VCaP (cell line): ENCODE measurements at regions not wholly inside any gene's neighbourhood (a gene's known extent, or its start where the extent isn't known, plus 50 kb on each side); places are given as distances from the start of the nearest gene placed in this dataset.
"Not testable (repeated sequence)": the region's sequence is repeated elsewhere in the genome, so short reads cannot be mapped to it uniquely, and the experiment has no call there.

Experiments used
- H3K27ac ChIP-seq: fragments of 450-650 bp; 2 replicates; pipeline ENCODE4 v1.5.1; 2017
- TF ChIP-seq, protein P1 (sequence below): fragments of 450-650 bp; conservative IDR thresholded peaks from 2 replicates; pipeline ENCODE4 v1.5.1; 2017; ENCODE audit warnings: mild to moderate bottlenecking, moderate library complexity

DNA sequence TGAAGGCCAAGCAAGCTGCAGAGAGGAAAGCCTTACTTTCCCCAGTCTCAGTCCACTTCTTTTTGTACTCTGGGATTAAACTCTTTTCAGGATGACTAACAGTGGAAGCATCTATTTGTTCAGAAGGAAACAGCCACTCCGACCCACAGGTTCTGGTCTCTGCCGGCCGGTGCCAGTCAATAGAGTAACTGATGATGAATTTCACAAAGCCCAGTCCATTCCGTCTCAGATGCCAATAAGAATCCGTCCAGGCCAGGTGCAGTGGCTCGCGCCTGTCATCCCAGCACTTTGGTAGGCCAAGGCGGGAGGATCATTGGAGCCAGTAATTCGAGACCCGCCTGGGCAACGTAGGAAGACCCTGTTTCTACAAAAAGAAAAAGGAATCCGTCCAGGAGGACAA, 58.5 kb upstream of the HELT start:
- TF ChIP-seq, protein P1, sequence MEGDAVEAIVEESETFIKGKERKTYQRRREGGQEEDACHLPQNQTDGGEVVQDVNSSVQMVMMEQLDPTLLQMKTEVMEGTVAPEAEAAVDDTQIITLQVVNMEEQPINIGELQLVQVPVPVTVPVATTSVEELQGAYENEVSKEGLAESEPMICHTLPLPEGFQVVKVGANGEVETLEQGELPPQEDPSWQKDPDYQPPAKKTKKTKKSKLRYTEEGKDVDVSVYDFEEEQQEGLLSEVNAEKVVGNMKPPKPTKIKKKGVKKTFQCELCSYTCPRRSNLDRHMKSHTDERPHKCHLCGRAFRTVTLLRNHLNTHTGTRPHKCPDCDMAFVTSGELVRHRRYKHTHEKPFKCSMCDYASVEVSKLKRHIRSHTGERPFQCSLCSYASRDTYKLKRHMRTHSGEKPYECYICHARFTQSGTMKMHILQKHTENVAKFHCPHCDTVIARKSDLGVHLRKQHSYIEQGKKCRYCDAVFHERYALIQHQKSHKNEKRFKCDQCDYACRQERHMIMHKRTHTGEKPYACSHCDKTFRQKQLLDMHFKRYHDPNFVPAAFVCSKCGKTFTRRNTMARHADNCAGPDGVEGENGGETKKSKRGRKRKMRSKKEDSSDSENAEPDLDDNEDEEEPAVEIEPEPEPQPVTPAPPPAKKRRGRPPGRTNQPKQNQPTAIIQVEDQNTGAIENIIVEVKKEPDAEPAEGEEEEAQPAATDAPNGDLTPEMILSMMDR = no peak
- H3K27ac ChIP-seq = no peak overlapping the region

DNA sequence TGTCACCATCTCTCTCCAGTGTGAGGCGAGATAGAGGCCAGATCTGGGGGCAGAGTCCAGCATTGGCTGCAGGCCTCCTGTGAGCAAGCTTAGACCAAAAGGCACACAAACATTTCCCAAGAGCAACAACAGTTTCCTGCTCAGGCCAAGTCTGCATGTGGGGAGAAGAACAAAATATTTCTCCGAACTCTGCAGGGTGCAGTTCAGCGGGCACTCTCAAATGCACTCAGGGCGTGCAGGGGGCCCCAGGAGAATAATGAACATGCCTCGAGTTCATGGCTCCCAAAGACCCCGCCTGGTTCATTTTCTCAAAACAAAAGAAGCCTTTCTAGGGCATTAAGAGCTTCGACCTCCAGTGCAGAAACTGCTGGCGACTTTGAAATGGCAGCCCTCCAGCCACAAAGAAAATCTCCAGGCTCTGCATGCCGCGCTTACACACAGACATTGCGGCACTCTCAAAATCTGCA, 57.8 kb upstream of the HELT start:
- H3K27ac ChIP-seq = no peak overlapping the region

DNA sequence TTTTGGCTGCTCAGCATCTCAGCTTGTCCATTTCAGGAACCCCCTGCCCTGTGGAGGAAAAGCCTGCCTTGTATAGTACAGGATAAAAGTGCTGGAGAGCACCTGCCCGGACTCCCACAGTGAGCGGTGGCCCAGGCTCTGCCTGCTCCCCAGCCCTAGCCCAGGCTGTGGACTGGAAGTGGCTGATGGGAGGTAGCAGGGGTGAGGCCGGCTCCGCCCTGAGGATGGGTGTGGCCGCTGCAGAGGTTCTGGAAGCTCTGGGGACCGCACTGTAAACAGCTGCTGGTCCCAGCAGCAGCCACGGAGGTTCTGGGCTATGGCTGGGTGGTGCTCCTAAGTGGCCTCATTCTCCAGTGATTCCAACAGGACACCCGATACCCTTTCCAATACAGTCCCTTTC, 56.6 kb upstream of the HELT start:
- no peak overlapping the region for H3K27ac ChIP-seq
- TF ChIP-seq, protein P1 = no peak

More for the DNA sequence above, 57.8 kb upstream of the HELT start:
- TF ChIP-seq, protein P1 = no peak

DNA sequence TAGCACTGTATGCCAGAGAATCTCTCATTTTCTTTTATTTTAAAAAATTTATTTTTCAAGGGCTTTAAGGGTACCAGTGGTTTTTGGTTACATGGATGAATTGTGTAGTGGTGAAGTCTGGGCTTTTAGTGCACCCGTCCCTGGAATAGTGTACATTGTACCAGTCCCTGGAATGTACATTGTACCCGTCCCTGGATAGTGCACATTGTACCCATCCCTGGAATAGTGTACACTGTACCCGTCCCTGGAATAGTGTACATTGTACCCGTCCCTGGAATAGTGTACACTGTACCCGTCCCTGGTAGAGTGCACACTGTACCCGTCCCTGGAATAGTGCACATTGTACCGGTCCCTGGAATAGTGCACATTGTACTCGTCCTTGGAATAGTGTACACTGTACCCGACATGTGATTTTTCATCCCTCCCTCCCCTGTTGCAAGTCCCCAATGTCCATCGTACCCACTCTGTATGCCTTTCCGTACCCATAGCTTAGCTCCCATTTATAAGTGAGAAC, 56.1 kb upstream of the HELT start:
- TF ChIP-seq, protein P1 = no peak
- no peak overlapping the region for H3K27ac ChIP-seq

DNA sequence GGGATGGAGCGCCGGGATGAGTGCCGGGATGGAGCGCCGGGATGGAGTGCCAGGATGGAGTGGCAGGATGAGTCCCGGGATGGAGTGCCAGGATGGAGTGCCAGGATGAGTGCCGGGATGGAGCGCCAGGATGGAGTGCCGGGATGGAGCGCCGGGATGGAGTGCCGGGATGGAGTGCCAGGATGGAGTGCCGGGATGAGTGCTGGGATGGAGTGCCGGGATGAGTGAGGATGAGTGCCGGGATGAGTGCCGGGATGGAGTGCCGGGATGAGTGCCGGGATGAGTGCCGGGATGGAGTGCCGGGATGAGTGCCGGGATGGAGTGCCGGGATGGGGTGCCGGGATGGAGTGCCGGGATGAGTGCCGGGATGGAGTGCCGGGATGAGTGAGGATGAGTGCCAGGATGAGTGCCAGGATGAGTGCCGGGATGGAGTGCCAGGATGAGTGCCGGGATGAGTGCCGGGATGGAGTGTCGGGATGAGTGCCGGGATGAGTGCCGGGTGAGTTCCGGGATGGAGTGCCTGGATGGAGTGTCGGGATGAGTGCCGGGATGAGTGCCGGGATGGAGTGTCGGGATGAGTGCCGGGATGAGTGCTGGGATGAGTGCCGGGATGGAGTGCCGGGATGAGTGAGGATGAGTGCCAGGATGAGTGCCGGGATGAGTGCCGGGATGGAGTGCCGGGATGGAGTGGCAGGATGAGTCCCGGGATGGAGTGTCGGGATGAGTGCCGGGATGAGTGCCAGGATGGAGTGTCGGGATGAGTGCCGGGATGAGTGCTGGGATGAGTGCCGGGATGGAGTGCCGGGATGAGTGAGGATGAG, 52.9 kb upstream of the HELT start:
- H3K27ac ChIP-seq = not testable (repeated sequence)

DNA sequence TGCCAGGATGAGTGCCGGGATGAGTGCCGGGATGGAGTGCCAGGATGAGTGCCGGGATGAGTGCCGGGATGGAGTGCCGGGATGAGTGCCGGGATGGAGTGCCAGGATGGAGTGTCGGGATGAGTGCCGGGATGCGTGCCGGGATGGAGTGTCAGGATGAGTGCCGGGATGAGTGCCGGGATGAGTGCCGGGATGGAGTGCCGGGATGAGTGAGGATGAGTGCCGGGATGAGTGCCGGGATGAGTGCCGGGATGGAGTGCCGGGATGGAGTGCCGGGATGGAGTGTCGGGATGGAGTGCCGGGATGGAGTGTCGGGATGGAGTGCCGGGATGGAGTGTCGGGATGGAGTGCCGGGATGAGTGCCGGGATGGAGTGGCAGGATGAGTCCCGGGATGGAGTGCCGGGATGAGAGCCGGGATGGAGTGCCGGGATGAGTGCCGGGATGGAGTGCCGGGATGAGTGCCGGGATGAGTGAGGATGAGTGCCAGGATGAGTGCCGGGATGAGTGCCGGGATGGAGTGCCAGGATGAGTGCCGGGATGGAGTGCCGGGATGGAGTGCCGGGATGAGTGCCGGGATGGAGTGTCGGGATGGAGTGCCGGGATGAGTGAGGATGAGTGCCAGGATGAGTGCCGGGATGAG, 52.1 kb upstream of the HELT start:
- H3K27ac ChIP-seq = not testable (repeated sequence)

DNA sequence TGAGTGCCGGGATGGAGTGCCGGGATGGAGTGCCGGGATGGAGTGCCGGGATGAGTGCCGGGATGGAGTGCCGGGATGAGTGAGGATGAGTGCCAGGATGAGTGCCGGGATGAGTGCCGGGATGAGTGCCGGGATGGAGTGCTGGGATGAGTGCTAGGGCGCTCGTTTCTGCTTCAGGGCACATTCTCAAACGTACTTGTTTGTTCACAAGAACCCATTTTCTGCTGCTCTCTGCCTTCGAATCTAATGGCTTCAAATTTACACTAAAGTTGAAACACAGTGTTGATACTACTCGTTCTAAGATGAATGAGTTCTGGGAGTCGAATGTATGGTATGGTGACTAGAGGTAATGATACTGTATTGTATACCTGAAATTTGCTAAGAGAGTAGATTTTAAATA, 50.6 kb upstream of the HELT start:
- not testable (repeated sequence) for H3K27ac ChIP-seq

DNA sequence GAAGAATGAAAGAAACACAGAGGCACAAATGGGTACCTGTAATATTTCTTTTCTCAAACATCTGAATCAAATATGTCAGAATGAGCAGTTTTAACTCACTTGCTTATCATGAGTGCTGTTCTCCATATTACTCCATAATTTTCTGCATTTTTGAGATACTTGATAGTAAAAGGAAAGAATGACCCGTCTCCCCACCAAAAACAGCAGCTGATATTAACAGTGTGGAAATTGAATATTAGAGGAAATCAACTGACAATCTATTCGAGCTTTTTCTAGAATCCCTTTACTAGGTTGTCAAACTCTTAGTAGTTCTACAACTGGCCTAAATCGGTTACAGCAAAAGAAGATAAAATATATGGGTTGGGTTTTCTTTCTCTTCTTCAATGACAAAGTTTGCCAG, 49.9 kb upstream of the HELT start:
- H3K27ac ChIP-seq = no peak overlapping the region; the same call in 1 of the 2 replicates

More for the DNA sequence above, 49.9 kb upstream of the HELT start:
- TF ChIP-seq, protein P1 = no peak
